SK-N-SH (cell line): ENCODE measurements at regions not wholly inside any gene's neighbourhood (a gene's known extent, or its start where the extent isn't known, plus 50 kb on each side); places are given as distances from the start of the nearest gene placed in this dataset.

ENCODE experiments used
- CHD2 ChIP-seq: fragments of 150-350 bp; IDR thresholded peaks from 2 replicates; pipeline ENCODE4 v1.6.1; 2018; ENCODE audit warnings: low read length; ENCODE audit not compliant: partially characterized antibody
- FOXM1 ChIP-seq: IDR thresholded peaks from 2 replicates; pipeline ENCODE4 v1.4.0; 2012; ENCODE audit warnings: low read depth, mild to moderate bottlenecking
- POLR2AphosphoS5 ChIP-seq: IDR thresholded peaks from 2 replicates; pipeline ENCODE4 v1.6.1; 2012; ENCODE audit warnings: low read depth, low read length
- TEAD4 ChIP-seq: IDR thresholded peaks from 2 replicates; pipeline ENCODE4 v1.4.0; 2012; ENCODE audit warnings: mild to moderate bottlenecking, borderline replicate concordance; ENCODE audit not compliant: insufficient read depth
- TF ChIP-seq, protein P1 (sequence below): fragments of 200-600 bp; sonication (generic); IDR thresholded peaks from 2 replicates; pipeline ENCODE4 v1.6.1; 2017; ENCODE audit warnings: antibody characterized with exemption, mild to moderate bottlenecking, moderate library complexity
- TF ChIP-seq, protein P2 (sequence below): IDR thresholded peaks from 2 replicates; pipeline ENCODE4 v1.4.0; 2012; ENCODE audit warnings: low read depth
- TF ChIP-seq, protein P3 (sequence below): fragments of 150-350 bp; IDR thresholded peaks from 2 replicates; pipeline ENCODE4 v1.6.1; 2016; ENCODE audit warnings: mild to moderate bottlenecking, low read depth, low read length

DNA sequence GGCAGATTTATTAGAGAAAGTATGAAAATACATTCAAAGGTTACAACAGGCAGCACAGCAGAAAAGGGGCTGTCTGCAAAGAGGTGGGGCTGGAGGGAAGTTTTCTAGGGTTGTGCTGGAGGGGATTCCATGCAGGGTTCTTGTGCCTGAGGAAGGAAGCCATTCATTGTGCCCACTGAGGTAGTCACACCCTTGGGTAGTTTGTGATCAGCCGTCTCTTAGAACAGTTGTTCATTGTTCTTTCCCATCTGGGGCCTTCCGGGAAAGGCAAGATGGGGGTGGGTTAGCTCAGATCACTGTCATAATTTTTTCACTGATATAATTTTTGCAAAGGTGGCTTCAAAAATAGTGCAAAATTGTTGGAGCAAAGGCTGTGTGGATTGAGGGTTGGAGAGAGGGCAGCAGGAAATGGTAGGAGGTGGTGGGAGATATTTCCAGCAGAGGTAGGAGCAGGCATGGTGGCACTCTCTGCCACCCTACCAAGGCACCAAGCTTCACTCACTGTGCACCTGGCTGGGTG lies 80.5 kb upstream of the GPR6 start:
- TF ChIP-seq, protein P1, sequence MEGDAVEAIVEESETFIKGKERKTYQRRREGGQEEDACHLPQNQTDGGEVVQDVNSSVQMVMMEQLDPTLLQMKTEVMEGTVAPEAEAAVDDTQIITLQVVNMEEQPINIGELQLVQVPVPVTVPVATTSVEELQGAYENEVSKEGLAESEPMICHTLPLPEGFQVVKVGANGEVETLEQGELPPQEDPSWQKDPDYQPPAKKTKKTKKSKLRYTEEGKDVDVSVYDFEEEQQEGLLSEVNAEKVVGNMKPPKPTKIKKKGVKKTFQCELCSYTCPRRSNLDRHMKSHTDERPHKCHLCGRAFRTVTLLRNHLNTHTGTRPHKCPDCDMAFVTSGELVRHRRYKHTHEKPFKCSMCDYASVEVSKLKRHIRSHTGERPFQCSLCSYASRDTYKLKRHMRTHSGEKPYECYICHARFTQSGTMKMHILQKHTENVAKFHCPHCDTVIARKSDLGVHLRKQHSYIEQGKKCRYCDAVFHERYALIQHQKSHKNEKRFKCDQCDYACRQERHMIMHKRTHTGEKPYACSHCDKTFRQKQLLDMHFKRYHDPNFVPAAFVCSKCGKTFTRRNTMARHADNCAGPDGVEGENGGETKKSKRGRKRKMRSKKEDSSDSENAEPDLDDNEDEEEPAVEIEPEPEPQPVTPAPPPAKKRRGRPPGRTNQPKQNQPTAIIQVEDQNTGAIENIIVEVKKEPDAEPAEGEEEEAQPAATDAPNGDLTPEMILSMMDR: no peak
- TF ChIP-seq CHD2: no peak
- TF ChIP-seq FOXM1: no peak
- TF ChIP-seq, protein P2, sequence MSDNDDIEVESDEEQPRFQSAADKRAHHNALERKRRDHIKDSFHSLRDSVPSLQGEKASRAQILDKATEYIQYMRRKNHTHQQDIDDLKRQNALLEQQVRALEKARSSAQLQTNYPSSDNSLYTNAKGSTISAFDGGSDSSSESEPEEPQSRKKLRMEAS: no peak
- TF ChIP-seq POLR2AphosphoS5: no peak
- TF ChIP-seq, protein P3, sequence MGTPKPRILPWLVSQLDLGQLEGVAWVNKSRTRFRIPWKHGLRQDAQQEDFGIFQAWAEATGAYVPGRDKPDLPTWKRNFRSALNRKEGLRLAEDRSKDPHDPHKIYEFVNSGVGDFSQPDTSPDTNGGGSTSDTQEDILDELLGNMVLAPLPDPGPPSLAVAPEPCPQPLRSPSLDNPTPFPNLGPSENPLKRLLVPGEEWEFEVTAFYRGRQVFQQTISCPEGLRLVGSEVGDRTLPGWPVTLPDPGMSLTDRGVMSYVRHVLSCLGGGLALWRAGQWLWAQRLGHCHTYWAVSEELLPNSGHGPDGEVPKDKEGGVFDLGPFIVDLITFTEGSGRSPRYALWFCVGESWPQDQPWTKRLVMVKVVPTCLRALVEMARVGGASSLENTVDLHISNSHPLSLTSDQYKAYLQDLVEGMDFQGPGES: no peak
- no peak for TF ChIP-seq TEAD4
